Parathyroid adenoma (tissue), 2 donors: ENCODE measurements at regions not wholly inside any gene's neighbourhood (a gene's known extent, or its start where the extent isn't known, plus 50 kb on each side); places are given as distances from the start of the nearest gene placed in this dataset.

Source experiments
- H2AFZ ChIP-seq: fragments of 300-600 bp; sonication (generic); one replicate; pipeline ENCODE4 v1.7.0; 2017; ENCODE audit warnings: antibody characterized with exemption, mild to moderate bottlenecking
- H3K27ac ChIP-seq: fragments of 300-600 bp; sonication (generic); one replicate; pipeline ENCODE4 v1.7.0; 2017
- H3K27me3 ChIP-seq: fragments of 300-600 bp; sonication (generic); one replicate; pipeline ENCODE4 v1.7.0; 2017; ENCODE audit warnings: low read length; ENCODE audit not compliant: control insufficient read depth, insufficient read depth
- H3K36me3 ChIP-seq: fragments of 300-600 bp; sonication (generic); one replicate; pipeline ENCODE4 v1.7.0; 2017; ENCODE audit warnings: low read length; ENCODE audit not compliant: control insufficient read depth, insufficient read depth
- H3K4me1 ChIP-seq: fragments of 300-600 bp; sonication (generic); one replicate; pipeline ENCODE4 v1.7.0; 2017; ENCODE audit warnings: control low read depth
- H3K4me2 ChIP-seq: fragments of 300-600 bp; sonication (generic); one replicate; pipeline ENCODE4 v1.7.0; 2017; ENCODE audit warnings: low read length
- H3K4me3 ChIP-seq: fragments of 300-600 bp; sonication (generic); one replicate; pipeline ENCODE4 v1.7.0; 2017; ENCODE audit warnings: low read depth, low read length
- H3K79me2 ChIP-seq: fragments of 300-600 bp; sonication (generic); one replicate; pipeline ENCODE4 v1.7.0; 2017; ENCODE audit warnings: control low read depth
- H3K9ac ChIP-seq: fragments of 300-600 bp; sonication (generic); one replicate; pipeline ENCODE4 v1.7.0; 2017; ENCODE audit warnings: mild to moderate bottlenecking
- H3K9me3 ChIP-seq: fragments of 300-600 bp; sonication (generic); one replicate; pipeline ENCODE4 v1.7.0; 2017; ENCODE audit warnings: low read length; ENCODE audit not compliant: control insufficient read depth
- TF ChIP-seq, protein P1 (sequence below): fragments of 300-600 bp; sonication (generic); IDR thresholded peaks from one replicate; pipeline ENCODE4 v1.7.0; 2017; ENCODE audit warnings: antibody characterized with exemption, mild to moderate bottlenecking
- donor health status: primary hyperparathyroidism.

DNA sequence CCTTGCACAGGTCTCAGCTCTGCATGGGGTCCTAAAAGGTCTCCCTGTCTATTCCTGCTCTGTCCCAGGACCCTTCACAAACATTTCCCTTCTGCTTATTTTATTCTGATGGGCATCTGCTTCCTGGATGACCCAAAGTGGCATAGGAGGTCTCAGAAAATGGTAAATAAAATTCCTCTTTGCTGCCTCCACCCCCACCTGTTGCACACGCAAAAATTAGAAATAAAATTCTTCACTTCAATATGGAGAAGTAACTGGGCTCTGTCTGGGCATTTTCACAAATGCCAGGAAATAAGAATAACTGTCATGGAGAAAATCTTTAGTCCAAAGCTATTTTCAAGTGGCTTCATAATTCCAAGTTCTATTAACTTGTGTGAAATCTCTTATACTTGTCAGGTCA, 106.6 kb upstream of the MAP1B start:
- Histone ChIP-seq H2AFZ (no peak overlapping the region), H3K27ac (no peak overlapping the region)
- TF ChIP-seq, protein P1, sequence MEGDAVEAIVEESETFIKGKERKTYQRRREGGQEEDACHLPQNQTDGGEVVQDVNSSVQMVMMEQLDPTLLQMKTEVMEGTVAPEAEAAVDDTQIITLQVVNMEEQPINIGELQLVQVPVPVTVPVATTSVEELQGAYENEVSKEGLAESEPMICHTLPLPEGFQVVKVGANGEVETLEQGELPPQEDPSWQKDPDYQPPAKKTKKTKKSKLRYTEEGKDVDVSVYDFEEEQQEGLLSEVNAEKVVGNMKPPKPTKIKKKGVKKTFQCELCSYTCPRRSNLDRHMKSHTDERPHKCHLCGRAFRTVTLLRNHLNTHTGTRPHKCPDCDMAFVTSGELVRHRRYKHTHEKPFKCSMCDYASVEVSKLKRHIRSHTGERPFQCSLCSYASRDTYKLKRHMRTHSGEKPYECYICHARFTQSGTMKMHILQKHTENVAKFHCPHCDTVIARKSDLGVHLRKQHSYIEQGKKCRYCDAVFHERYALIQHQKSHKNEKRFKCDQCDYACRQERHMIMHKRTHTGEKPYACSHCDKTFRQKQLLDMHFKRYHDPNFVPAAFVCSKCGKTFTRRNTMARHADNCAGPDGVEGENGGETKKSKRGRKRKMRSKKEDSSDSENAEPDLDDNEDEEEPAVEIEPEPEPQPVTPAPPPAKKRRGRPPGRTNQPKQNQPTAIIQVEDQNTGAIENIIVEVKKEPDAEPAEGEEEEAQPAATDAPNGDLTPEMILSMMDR = no peak

DNA sequence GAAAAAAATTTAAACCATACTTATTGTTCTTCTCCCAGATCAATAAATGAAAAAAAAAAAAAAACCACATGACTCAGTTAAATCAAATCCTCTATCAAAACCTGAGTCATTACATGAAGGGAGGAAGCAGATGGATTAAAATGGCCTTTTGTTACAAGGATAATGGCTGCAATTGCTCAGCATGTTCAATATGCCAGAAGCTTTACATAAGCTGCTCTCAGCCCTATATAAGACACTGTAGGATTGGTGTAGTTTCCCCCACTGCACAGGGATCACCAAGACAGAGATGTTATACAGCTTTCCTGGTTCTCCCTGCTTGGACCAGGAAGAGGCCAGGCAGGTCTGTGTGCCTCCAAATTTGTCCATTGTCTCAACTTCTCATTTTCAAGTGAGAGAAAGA, 101.6 kb upstream of the MAP1B start:
- H3K9me3 ChIP-seq = no peaks in the 10 kb centered on the region
- no peaks in the 10 kb centered on the region for H3K4me1 ChIP-seq
- H3K27me3 ChIP-seq = no peaks in the 10 kb centered on the region
- H2AFZ ChIP-seq = no peak overlapping the region
- no peak overlapping the region for H3K4me2 ChIP-seq
- TF ChIP-seq, protein P1 = no peak
- no peaks in the 10 kb centered on the region for H3K79me2 ChIP-seq
- no peaks in the 10 kb centered on the region for H3K36me3 ChIP-seq
- no peak overlapping the region for H3K4me3 ChIP-seq
- H3K9ac ChIP-seq = no peak overlapping the region
- no peak overlapping the region for H3K27ac ChIP-seq

More for the DNA sequence above, 106.6 kb upstream of the MAP1B start:
- no peak overlapping the region for H3K4me3 ChIP-seq
- H3K79me2 ChIP-seq = no peaks in the 10 kb centered on the region
- no peaks in the 10 kb centered on the region for H3K9me3 ChIP-seq
- H3K36me3 ChIP-seq = no peaks in the 10 kb centered on the region
- no peak overlapping the region for H3K4me2 ChIP-seq
- no peak overlapping the region for H3K9ac ChIP-seq
- H3K4me1 ChIP-seq = no peaks in the 10 kb centered on the region
- no peaks in the 10 kb centered on the region for H3K27me3 ChIP-seq

DNA sequence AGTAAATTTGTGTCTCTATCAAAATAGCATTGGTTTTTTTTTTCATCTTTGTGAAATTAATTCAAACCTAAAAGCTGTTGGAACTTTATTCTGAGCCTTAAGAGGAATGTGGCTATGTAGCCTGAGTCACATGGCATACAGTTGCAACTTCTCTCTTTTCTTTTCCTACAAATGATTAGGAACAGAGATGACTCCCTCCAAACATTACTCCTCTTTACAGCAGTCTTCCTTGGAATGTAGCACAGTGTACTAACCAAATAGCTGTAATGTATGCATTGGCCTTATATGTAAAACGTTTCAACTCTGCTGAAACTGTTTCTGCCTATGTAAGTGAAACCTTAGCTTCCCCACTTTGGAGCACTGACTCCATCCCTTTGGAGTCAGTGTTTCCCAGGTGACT, 100.9 kb upstream of the MAP1B start:
- H3K9ac ChIP-seq = no peak overlapping the region
- H3K36me3 ChIP-seq = no peaks in the 10 kb centered on the region
- H3K79me2 ChIP-seq = no peaks in the 10 kb centered on the region
- no peaks in the 10 kb centered on the region for H3K9me3 ChIP-seq
- no peaks in the 10 kb centered on the region for H3K27me3 ChIP-seq
- H3K27ac ChIP-seq = no peak overlapping the region
- H3K4me2 ChIP-seq = no peak overlapping the region
- H3K4me1 ChIP-seq = no peaks in the 10 kb centered on the region
- no peak overlapping the region for H2AFZ ChIP-seq
- H3K4me3 ChIP-seq = no peak overlapping the region
- TF ChIP-seq, protein P1 = no peak

DNA sequence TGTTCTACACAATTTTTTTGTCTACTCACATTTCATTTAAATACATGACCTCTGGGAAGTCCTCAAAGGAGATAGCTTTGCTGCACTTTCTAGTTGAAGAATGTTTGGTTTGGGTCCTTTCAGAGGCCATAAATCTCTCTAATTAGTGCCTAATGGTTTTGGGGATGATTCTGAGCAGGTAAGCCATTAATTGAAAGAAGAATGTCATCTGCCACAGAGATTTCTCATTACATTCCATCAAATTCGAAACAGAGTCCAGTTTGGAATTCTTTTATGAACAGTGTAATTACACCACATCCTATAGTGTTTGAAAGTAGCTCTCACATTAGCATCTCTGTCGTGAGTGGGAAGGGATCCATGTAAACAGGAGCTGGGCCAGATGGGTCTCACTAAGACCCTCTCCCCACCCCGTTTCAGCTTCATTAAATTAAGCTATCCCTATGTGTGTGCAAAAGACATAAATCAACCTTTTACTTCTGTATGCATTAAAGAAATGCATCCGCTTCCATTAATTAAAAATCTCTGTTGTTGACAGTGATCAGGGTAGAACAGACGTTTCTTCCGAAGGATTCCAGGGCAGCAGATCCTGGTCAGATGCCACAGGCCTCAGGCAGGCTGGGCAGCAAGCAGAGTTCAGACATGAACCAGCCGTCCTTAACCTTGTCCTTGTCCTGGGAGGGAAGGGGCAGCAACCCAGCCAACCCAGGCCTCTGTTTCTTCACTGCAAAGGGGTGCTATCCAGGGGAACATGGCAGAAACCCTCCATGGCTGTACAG, 99.8 kb upstream of the MAP1B start:
- Histone ChIP-seq H3K9me3 (no peaks in the 10 kb centered on the region), H3K9ac (no peak overlapping the region), H3K4me1 (no peaks in the 10 kb centered on the region), H3K36me3 (no peaks in the 10 kb centered on the region), H2AFZ (no peak overlapping the region), H3K4me3 (no peak overlapping the region), H3K79me2 (no peaks in the 10 kb centered on the region), H3K27ac (no peak overlapping the region), H3K4me2 (no peak overlapping the region), H3K27me3 (no peaks in the 10 kb centered on the region)
- TF ChIP-seq, protein P1 = no peak

DNA sequence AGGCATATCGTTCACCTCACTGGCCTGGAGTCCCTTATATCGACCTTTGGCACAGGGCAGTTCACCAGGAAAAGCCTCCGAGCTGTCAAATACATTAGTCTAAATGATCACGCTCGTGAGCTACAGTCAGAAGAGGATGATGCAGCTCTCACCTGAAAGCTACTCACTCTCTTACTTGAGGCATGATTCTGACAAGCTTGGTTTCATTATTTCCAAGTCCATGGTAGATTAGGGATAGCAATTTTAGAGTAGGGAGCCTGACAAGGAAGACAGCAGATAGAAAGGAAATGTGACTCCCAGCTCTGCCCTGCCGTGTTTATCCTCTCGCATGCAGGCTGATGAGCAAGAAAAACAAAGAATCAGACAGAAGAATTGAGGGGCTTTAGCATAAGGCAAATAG, 98.0 kb upstream of the MAP1B start:
- no peak overlapping the region for H3K9ac ChIP-seq
- no peak overlapping the region for H3K4me2 ChIP-seq
- no peaks in the 10 kb centered on the region for H3K79me2 ChIP-seq
- no peaks in the 10 kb centered on the region for H3K27me3 ChIP-seq
- H3K27ac ChIP-seq = no peak overlapping the region
- no peaks in the 10 kb centered on the region for H3K9me3 ChIP-seq
- H3K4me1 ChIP-seq = no peaks in the 10 kb centered on the region
- no peak overlapping the region for H3K4me3 ChIP-seq
- no peaks in the 10 kb centered on the region for H3K36me3 ChIP-seq
- TF ChIP-seq, protein P1 = no peak
- peak overlapping the region; percentile 6 for H2AFZ ChIP-seq
